Lung (tissue), 11 donors: ENCODE measurements at regions not wholly inside any gene's neighbourhood (a gene's known extent, or its start where the extent isn't known, plus 50 kb on each side); places are given as distances from the start of the nearest gene placed in this dataset.

Experiments used
- ATAC-seq: fragments of 200-7000 bp; cut with Tn5 transposase; one replicate; pipeline ENCODE4 v1.9.1; 2020; ENCODE audit warnings: moderate number of reproducible peaks; ENCODE audit not compliant: insufficient read depth, low FRiP score
- DNase-seq, 3 donors: peaks; one replicate each; pipeline ENCODE4 v3.0.0-alpha.2; 2013 to 2017
- H3K27ac ChIP-seq, 2 donors: one replicate each; pipeline ENCODE4 v1.5.1; 2013; ENCODE audit warnings: mild to moderate bottlenecking in 2 of 2, moderate library complexity in 2 of 2, control low read depth in 1 of 2, inconsistent platforms in 1 of 2, low read depth in 1 of 2, low read length in 1 of 2
- H3K27me3 ChIP-seq, 3 donors: one replicate each; pipeline ENCODE4 v1.5.1; 2013; ENCODE audit warnings: low read length in 2 of 3; ENCODE audit not compliant: control insufficient read depth in 3 of 3, insufficient read depth in 3 of 3
- H3K36me3 ChIP-seq, 4 donors: one replicate each; pipeline ENCODE4 v1.5.1; 2013; ENCODE audit warnings: low read length in 4 of 4, mild to moderate bottlenecking in 1 of 4, moderate library complexity in 1 of 4; ENCODE audit not compliant: control insufficient read depth in 4 of 4, insufficient read depth in 4 of 4
- H3K4me1 ChIP-seq, 5 donors: one replicate each; pipeline ENCODE4 v1.5.1; 2013; ENCODE audit warnings: low read length in 5 of 5, mild to moderate bottlenecking in 2 of 5, moderate library complexity in 1 of 5; ENCODE audit not compliant: control insufficient read depth in 5 of 5, insufficient read depth in 5 of 5
- H3K4me3 ChIP-seq: one replicate; pipeline ENCODE4 v1.5.1; 2013; ENCODE audit warnings: mild to moderate bottlenecking, control low read depth, moderate library complexity
- H3K9ac ChIP-seq, 2 donors: one replicate each; pipeline ENCODE4 v1.5.1; 2013; ENCODE audit warnings: low read length in 2 of 2, control low read depth in 1 of 2; ENCODE audit not compliant: insufficient read depth in 1 of 2
- H3K9me3 ChIP-seq, 4 donors: one replicate each; pipeline ENCODE4 v1.5.1; 2013; ENCODE audit warnings: low read length in 3 of 4, mild to moderate bottlenecking in 1 of 4, moderate library complexity in 1 of 4; ENCODE audit not compliant: control insufficient read depth in 4 of 4, insufficient read depth in 3 of 4
- CTCF ChIP-seq: IDR thresholded peaks from 2 replicates; pipeline ENCODE4 v1.5.1; 2012; ENCODE audit warnings: mild to moderate bottlenecking; ENCODE audit errors: control extremely low read depth, extremely low read depth
- WGBS, 2 donors: extraction: QIAGEN DNeasy Blood & Tissue Kit; methylation state at CpG; one replicate each; pipeline ENCODE4 v1.1.7; 2013; 5-methylcytosine and 5-hydroxymethylcytosine counted together
- donor health status: control.
- donor health status: control.
- donor health status: Bipolar disorder and iron deficiency.
- donor health status: healthy.
- donor health status: DM: yes; HTN: yes; CAD: no.

- Histone ChIP-seq H3K9ac (no peak overlapping the region), H3K4me1 (peaks cover 0 to 14% (median 0%) of the 10 kb centered on the region in 5 donors), H3K9me3 (no peaks in the 10 kb centered on the region), H3K27ac (no peak overlapping the region), H3K27me3 (no peaks in the 10 kb centered on the region), H3K36me3 (no peaks in the 10 kb centered on the region), H3K4me3 (no peak overlapping the region)
- peak; percentile 89 for ATAC-seq
- peak; percentile 95 for TF ChIP-seq CTCF
- 13 to 14% methylated on average over 11 of the region's 11 CpGs for WGBS, 2 donors
- peak; percentile 85 to 88 (median 88) for DNase-seq
Measured at GRCh38 chr7:106176414-106177299, 64.5 kb upstream of the SYPL1 start.

GRCh38 chr7:106175507-106175906 is 63.4 kb upstream of the SYPL1 start:
- peaks cover 0 to 14% (median 0%) of the 10 kb centered on the region in 5 donors for H3K4me1 ChIP-seq
- no peak overlapping the region for H3K4me3 ChIP-seq
- H3K27me3 ChIP-seq, result no peaks in the 10 kb centered on the region
- TF ChIP-seq CTCF, result no peak
- no peak overlapping the region for H3K9ac ChIP-seq
- 80 to 81% methylated on average over 1 of the region's 1 CpG for WGBS, 2 donors
- H3K27ac ChIP-seq, result no peak overlapping the region
- H3K36me3 ChIP-seq, result no peaks in the 10 kb centered on the region
- no peaks in the 10 kb centered on the region for H3K9me3 ChIP-seq
- ATAC-seq (no peak), DNase-seq (no peak)

GRCh38 chr7:106170651-106171050 is 58.5 kb upstream of the SYPL1 start:
- WGBS, 2 donors, result 92 to 93% methylated on average over 5 of the region's 5 CpGs
- Histone ChIP-seq H3K9me3 (no peaks in the 10 kb centered on the region), H3K36me3 (no peaks in the 10 kb centered on the region), H3K4me3 (no peak overlapping the region), H3K4me1 (peaks cover 0 to 8% (median 0%) of the 10 kb centered on the region in 5 donors), H3K27ac (no peak overlapping the region), H3K9ac (no peak overlapping the region), H3K27me3 (no peaks in the 10 kb centered on the region)
- ATAC-seq, result no peak
- no peak for DNase-seq
- TF ChIP-seq CTCF, result no peak
